Upper lobe of left lung (tissue), 6 donors: ENCODE measurements at regions not wholly inside any gene's neighbourhood (a gene's known extent, or its start where the extent isn't known, plus 50 kb on each side); places are given as distances from the start of the nearest gene placed in this dataset.
A peak's percentile ranks its signal among the peaks of the same experiment; 100 is the strongest.
"Not testable (repeated sequence)": the region's sequence is repeated elsewhere in the genome, so short reads cannot be mapped to it uniquely, and the experiment has no call there.

ENCODE experiments used
- ATAC-seq, 2 donors: fragments of 200-7000 bp; cut with Tn5 transposase; one replicate each; pipeline ENCODE4 v1.9.1; 2022; ENCODE audit warnings: mild to moderate bottlenecking in 2 of 2, moderate library complexity in 2 of 2; ENCODE audit not compliant: low FRiP score in 2 of 2
- DNase-seq, 2 donors: peaks; one replicate each; pipeline ENCODE4 v3.0.0-alpha.2; 2019 to 2020
- H3K27ac ChIP-seq, 4 donors: fragments of 200-600 bp; sonication (generic); one replicate each; pipeline ENCODE4 v1.5.1; 2016 to 2019
- H3K27me3 ChIP-seq, 4 donors: fragments of 200-600 bp; sonication (generic); one replicate each; pipeline ENCODE4 v1.5.1; 2017 to 2019
- H3K36me3 ChIP-seq, 4 donors: fragments of 200-600 bp; sonication (generic); one replicate each; pipeline ENCODE4 v1.5.1; 2016 to 2019
- H3K4me1 ChIP-seq, 4 donors: fragments of 200-600 bp; sonication (generic); one replicate each; pipeline ENCODE4 v1.5.1; 2018 to 2019
- H3K4me3 ChIP-seq, 4 donors: fragments of 200-600 bp; sonication (generic); one replicate each; pipeline ENCODE4 v1.5.1; 2017 to 2019; ENCODE audit warnings: mild to moderate bottlenecking in 2 of 4, moderate library complexity in 1 of 4
- H3K9me3 ChIP-seq, 4 donors: fragments of 200-600 bp; sonication (generic); one replicate each; pipeline ENCODE4 v1.5.1; 2018 to 2019
- CTCF ChIP-seq, 6 experiments: fragments of 450-650 bp in 4 of 6; fragments of 200-600 bp in 2 of 6; sonication (generic) in 2 of 6; IDR thresholded peaks; one replicate each; pipeline ENCODE4 v1.5.1; 2016 to 2019; ENCODE audit warnings: antibody characterized with exemption in 6 of 6
- EP300 ChIP-seq, 4 donors: sonication (generic); formaldehyde crosslinking; IDR thresholded peaks; one replicate each; pipeline ENCODE4 v1.5.1; 2017; ENCODE audit warnings: antibody characterized with exemption in 4 of 4, control low read depth in 2 of 4
- POLR2A ChIP-seq, 4 donors: fragments of 450-650 bp; IDR thresholded peaks; one replicate each; pipeline ENCODE4 v1.5.1; 2016 to 2017; ENCODE audit warnings: antibody characterized with exemption in 4 of 4, mild to moderate bottlenecking in 2 of 4
- POLR2AphosphoS5 ChIP-seq, 2 donors: sonication (generic); formaldehyde crosslinking; IDR thresholded peaks; one replicate each; pipeline ENCODE4 v1.5.1; 2017; ENCODE audit warnings: antibody characterized with exemption in 2 of 2
- WGBS, 2 donors: methylation state at CpG; one replicate each; pipeline ENCODE4 v1.1.5; 2017 to 2018; 5-methylcytosine and 5-hydroxymethylcytosine counted together
- donor health status: DM: no; HTN: no; CAD: no; lungs with moderate emphysema.
- donor health status: DM: no; HTN: yes; CAD: no; lungs with severe emphysema.

DNA sequence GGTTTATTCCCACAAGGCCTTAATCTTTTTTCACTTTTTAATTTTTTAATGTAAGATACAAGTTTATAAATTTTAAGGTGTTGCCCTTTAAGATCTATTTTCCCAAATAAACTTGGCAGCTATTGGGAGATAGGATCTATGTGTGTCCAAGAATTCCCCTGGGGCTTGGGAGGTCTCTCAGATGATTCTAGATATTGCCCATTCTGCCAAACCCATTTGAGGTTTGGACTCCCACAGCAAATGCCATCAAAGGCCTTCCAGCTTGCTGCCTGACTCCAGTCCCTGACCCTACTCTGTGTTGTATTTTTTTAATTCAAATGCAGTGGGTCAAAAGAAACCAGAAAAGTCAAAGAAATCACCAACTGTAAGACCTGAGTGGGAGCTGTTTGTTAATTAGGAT is 120.0 kb upstream of the CHRDL1 start:
- ATAC-seq (no peak), DNase-seq (no peak)
- Histone ChIP-seq H3K27me3 (no peaks in the 10 kb centered on the region), H3K4me3 (no peak overlapping the region), H3K36me3 (no peaks in the 10 kb centered on the region), H3K4me1 (no peaks in the 10 kb centered on the region), H3K27ac (no peak overlapping the region), H3K9me3 (no peaks in the 10 kb centered on the region)
- TF ChIP-seq EP300 (IDR thresholded peaks at IDR 0.05) (no peak), POLR2A (IDR thresholded peaks at IDR 0.05) (no peak), POLR2AphosphoS5 (IDR thresholded peaks at IDR 0.05) (no peak), CTCF (IDR thresholded peaks at IDR 0.05) (no peak)

- peak in 1 of 2 donors; percentile 86 for ATAC-seq
- no peak overlapping the region for H3K27ac ChIP-seq
- no peaks in the 10 kb centered on the region for H3K9me3 ChIP-seq
- H3K4me3 ChIP-seq, result no peak overlapping the region
- TF ChIP-seq EP300 (IDR thresholded peaks at IDR 0.05), result no peak
- no peak for TF ChIP-seq CTCF (IDR thresholded peaks at IDR 0.05)
- TF ChIP-seq POLR2A (IDR thresholded peaks at IDR 0.05), result no peak
- TF ChIP-seq POLR2AphosphoS5 (IDR thresholded peaks at IDR 0.05), result no peak
- no peak for DNase-seq
- H3K4me1 ChIP-seq, result no peaks in the 10 kb centered on the region
- H3K27me3 ChIP-seq, result no peaks in the 10 kb centered on the region
- no peaks in the 10 kb centered on the region for H3K36me3 ChIP-seq
- 55 to 57% methylated on average over 3 of the region's 3 CpGs for WGBS, 2 donors
Measured at GRCh38 chrX:110915111-110915510, 119.5 kb upstream of the CHRDL1 start.

DNA sequence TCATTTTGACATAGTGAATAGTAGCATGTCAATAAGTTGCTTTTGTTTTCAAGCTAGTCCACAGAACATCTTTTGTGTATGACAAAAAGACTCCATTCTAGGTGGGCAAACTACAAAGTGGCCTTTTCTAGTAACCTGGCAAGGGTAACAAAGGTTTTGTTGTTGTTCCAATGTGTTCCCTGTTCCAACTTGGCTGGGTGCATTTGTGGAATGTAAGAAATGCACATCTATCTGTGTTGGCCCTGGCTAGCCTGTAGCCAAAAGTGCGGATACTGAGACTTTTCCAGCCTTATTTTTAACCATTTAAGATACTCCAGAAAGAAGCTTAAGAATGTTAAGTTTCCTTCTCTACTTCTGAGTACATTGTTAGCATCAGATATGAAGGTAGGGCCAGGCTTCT is 118.7 kb upstream of the CHRDL1 start:
- Histone ChIP-seq H3K36me3 (no peaks in the 10 kb centered on the region), H3K4me1 (no peaks in the 10 kb centered on the region), H3K9me3 (no peaks in the 10 kb centered on the region), H3K27me3 (no peaks in the 10 kb centered on the region), H3K4me3 (no peak overlapping the region), H3K27ac (no peak overlapping the region)
- ATAC-seq (no peak), DNase-seq (no peak)
- no peak for TF ChIP-seq POLR2AphosphoS5 (IDR thresholded peaks at IDR 0.05)
- TF ChIP-seq EP300 (IDR thresholded peaks at IDR 0.05), result no peak
- TF ChIP-seq CTCF (IDR thresholded peaks at IDR 0.05), result no peak
- TF ChIP-seq POLR2A (IDR thresholded peaks at IDR 0.05), result no peak
- WGBS, 2 donors, result 50 to 52% methylated on average over 1 of the region's 1 CpG

GRCh38 chrX:110904747-110905146 is 109.1 kb upstream of the CHRDL1 start:
- H3K27me3 ChIP-seq, H3K4me3 ChIP-seq, DNase-seq, H3K4me1 ChIP-seq, H3K27ac ChIP-seq, H3K9me3 ChIP-seq, ATAC-seq, H3K36me3 ChIP-seq: not testable (repeated sequence)

DNA sequence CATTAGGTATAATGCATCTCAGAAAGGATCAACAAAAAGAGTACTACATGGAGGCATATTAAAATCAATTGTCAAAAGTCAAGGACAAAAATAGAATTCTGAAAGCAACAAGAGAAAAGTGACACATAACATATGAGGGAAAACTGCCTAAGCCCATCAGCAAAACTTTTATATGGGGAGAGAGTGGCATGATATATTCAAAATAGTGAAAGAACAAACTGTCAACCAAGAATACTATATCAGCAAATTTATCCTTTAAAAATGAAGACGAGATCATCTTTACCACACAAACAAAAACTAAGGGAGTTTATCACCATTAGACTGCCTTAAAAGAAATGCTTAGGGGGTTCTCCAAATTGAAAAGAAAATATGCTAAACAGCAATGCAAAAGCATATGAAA is 86.4 kb upstream of the CHRDL1 start:
- WGBS, 2 donors, result 77% methylated on average over 1 of the region's 1 CpG
- Histone ChIP-seq H3K27ac (no peak overlapping the region), H3K4me3 (no peak overlapping the region), H3K27me3 (no peaks in the 10 kb centered on the region), H3K9me3 (peaks cover 0 to 19% (median 5%) of the 10 kb centered on the region in 4 donors), H3K36me3 (no peaks in the 10 kb centered on the region), H3K4me1 (no peaks in the 10 kb centered on the region)
- no peak for TF ChIP-seq CTCF (IDR thresholded peaks at IDR 0.05)
- no peak for TF ChIP-seq EP300 (IDR thresholded peaks at IDR 0.05)
- TF ChIP-seq POLR2A (IDR thresholded peaks at IDR 0.05), result no peak
- TF ChIP-seq POLR2AphosphoS5 (IDR thresholded peaks at IDR 0.05), result no peak
- no peak for DNase-seq
- no peak for ATAC-seq
